LNCaP clone FGC (cell line): ENCODE measurements at regions not wholly inside any gene's neighbourhood (a gene's known extent, or its start where the extent isn't known, plus 50 kb on each side); places are given as distances from the start of the nearest gene placed in this dataset.

ENCODE experiments used
- DNase-seq: peaks from one replicate; pipeline ENCODE4 v3.0.0-alpha.2; 2011; ENCODE audit warnings: low read depth
- H3K4me3 ChIP-seq: 2 replicates; pipeline ENCODE4 v1.5.1; 2011; ENCODE audit warnings: mild to moderate bottlenecking, low read depth, low read length, control low read depth
- CTCF ChIP-seq: IDR thresholded peaks from 2 replicates; pipeline ENCODE4 v1.5.1; 2012; ENCODE audit warnings: mild to moderate bottlenecking; ENCODE audit not compliant: control insufficient read depth, insufficient read depth; ENCODE audit errors: extremely low read depth

GRCh38 chr5:58022055-58022454, 437.8 kb downstream of the PLK2 start:
- TF ChIP-seq CTCF: no peak
- no peak for DNase-seq

GRCh38 chr5:58021466-58021865, 438.4 kb downstream of the PLK2 start:
- no peak for DNase-seq
- TF ChIP-seq CTCF: no peak

More at GRCh38 chr5:58022055-58022454, 437.8 kb downstream of the PLK2 start:
- no peak overlapping the region for H3K4me3 ChIP-seq

GRCh38 chr5:58019614-58020013, 440.3 kb downstream of the PLK2 start:
- DNase-seq: peak; percentile 44
- no peak for TF ChIP-seq CTCF
- H3K4me3 ChIP-seq: no peak overlapping the region

More at GRCh38 chr5:58021466-58021865, 438.4 kb downstream of the PLK2 start:
- H3K4me3 ChIP-seq: no peak overlapping the region

GRCh38 chr5:58018016-58018415, 441.9 kb downstream of the PLK2 start:
- no peak for TF ChIP-seq CTCF
- DNase-seq: no peak
- no peak overlapping the region for H3K4me3 ChIP-seq

- no peak for DNase-seq
- TF ChIP-seq CTCF: no peak
- no peak overlapping the region for H3K4me3 ChIP-seq
Measured at GRCh38 chr5:58016877-58017276, 443.0 kb downstream of the PLK2 start.

GRCh38 chr5:58016358-58016757, 443.5 kb downstream of the PLK2 start:
- H3K4me3 ChIP-seq: no peak overlapping the region
- no peak for DNase-seq
- TF ChIP-seq CTCF: no peak

DNA sequence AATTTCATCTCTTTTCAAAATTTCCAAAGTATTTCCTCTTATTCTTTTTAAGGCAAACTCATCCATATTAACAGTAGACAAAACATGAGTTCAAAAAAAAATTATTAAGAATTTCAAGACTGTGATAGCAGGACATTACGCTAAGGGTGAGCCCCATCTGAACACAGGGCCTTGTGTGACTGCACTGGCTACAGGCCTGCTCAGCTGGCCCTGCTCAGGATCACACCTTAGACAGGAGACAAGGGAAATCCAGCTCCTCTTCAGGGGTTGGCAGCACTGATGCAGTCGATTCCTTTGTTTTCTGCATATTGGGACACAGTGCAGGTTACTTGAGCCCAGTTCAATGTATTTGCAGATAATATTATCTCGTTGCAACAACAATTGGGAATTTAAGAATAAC, 444.7 kb downstream of the PLK2 start:
- TF ChIP-seq CTCF: no peak
- no peak overlapping the region for H3K4me3 ChIP-seq
- no peak for DNase-seq
